ENCODE measurements at regions not wholly inside any gene's neighbourhood (a gene's known extent, or its start where the extent isn't known, plus 50 kb on each side); places are given as distances from the start of the nearest gene placed in this dataset.

DNA sequence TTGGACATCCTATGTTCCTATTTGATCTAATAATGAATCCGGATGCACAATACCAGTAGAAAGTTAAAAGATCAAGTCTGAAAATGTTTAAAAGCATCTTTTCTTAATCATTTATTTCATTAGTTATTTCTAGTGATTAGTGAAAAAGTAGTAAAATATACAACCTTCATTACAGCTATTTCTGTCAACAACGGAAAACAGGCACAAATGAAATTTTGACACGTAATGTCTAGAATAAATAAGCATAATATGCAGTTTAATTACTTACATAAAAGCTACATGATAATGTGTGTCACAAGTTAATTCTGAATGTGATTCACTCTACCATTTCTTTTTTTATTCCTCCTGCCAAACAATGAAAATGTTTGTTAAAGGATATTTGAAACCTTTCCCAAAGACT lies 216.1 kb downstream of the MYCN start:
- Histone ChIP-seq H3K27me3 (ENCODE audit: control insufficient read depth in 1 of 2, insufficient read depth in 2 of 2, low read length in 2 of 2) (no peaks in the 10 kb centered on the region), H3K9me3 (ENCODE audit: control insufficient read depth in 1 of 2, insufficient read depth in 1 of 2, low read length in 2 of 2) (peaks cover 0 to 3% of the 10 kb centered on the region in 2 experiments), H3K27ac (ENCODE audit: low read depth in 1 of 2, low read length in 2 of 2) (no peak overlapping the region), H3K4me1 (ENCODE audit: insufficient read depth, low read length) (no peaks in the 10 kb centered on the region), H3K36me3 (ENCODE audit: insufficient read depth, low read length) (no peaks in the 10 kb centered on the region), H3K4me3 (ENCODE audit: low read length) (no peak overlapping the region)
- intact Hi-C loops (cut with DNase I, micrococcal nuclease), result no loop called here
- ATAC-seq (ENCODE audit: poor library complexity), result no peak
- Mint-ChIP-seq H3K36me3 (ENCODE audit: low read depth) (no peaks in the 10 kb centered on the region), H3K4me1 (ENCODE audit: low read depth) (no peaks in the 10 kb centered on the region), H3K27me3 (peaks cover 20% of the 10 kb centered on the region), H3K27ac (no peak overlapping the region), H3K9me3 (no peaks in the 10 kb centered on the region), H3K4me3 (no peak overlapping the region)
- ChIA-PET CTCF (no interaction called here), POLR2A (no interaction called here)
- DNase-seq, result no peak
- TF ChIP-seq, protein P1, sequence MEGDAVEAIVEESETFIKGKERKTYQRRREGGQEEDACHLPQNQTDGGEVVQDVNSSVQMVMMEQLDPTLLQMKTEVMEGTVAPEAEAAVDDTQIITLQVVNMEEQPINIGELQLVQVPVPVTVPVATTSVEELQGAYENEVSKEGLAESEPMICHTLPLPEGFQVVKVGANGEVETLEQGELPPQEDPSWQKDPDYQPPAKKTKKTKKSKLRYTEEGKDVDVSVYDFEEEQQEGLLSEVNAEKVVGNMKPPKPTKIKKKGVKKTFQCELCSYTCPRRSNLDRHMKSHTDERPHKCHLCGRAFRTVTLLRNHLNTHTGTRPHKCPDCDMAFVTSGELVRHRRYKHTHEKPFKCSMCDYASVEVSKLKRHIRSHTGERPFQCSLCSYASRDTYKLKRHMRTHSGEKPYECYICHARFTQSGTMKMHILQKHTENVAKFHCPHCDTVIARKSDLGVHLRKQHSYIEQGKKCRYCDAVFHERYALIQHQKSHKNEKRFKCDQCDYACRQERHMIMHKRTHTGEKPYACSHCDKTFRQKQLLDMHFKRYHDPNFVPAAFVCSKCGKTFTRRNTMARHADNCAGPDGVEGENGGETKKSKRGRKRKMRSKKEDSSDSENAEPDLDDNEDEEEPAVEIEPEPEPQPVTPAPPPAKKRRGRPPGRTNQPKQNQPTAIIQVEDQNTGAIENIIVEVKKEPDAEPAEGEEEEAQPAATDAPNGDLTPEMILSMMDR (IDR thresholded peaks at IDR 0.05), result no peak

DNA sequence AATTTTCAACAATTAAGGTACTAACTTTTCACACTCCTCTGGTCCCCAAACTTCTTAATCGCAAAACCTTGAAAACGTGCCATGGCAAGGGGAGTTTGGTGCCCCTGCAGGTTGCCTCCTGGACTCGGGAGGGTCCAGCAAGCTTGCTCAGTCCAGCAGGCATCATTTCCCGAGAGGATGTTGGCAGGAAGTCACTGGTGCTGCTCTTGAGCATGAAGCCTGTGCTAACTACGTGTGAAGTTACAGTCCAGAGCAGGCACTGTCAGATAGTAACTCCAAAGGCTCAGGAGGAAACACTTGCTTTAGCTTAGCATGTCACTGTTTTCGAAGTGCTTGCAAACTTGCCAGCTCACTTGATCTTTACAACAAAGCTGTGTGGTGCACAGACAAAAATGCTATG lies 215.4 kb downstream of the MYCN start:
- intact Hi-C loops (cut with DNase I, micrococcal nuclease), result no loop called here

DNA sequence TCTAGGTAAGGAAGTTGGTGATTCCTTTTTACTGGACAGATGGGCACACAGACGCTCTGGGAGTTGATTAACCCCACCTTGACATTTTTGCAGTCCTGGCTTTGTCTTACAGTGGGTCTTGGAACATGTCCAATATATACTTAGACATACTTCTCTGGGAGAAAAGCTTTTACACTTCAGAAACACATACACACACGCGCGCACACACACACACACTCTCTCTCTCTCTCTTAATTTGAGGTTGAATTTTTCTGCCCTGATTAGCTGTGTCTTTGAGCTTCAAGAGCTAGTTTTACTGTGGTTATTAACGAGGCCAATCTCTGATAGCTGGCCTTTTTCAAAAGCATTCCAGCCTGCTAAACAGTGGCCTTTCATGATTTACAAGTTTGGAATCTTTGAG lies 215.0 kb downstream of the MYCN start:
- no peak for ATAC-seq (ENCODE audit: poor library complexity)
- H3K36me3 ChIP-seq (ENCODE audit: insufficient read depth, low read length), result no peaks in the 10 kb centered on the region

More for the DNA sequence above, 215.4 kb downstream of the MYCN start:
- Mint-ChIP-seq H3K9me3 (no peaks in the 10 kb centered on the region), H3K36me3 (ENCODE audit: low read depth) (no peaks in the 10 kb centered on the region), H3K4me3 (no peak overlapping the region), H3K4me1 (ENCODE audit: low read depth) (no peaks in the 10 kb centered on the region), H3K27ac (no peak overlapping the region), H3K27me3 (peaks cover 26% of the 10 kb centered on the region)
- no peaks in the 10 kb centered on the region for H3K27me3 ChIP-seq (ENCODE audit: control insufficient read depth in 1 of 2, insufficient read depth in 2 of 2, low read length in 2 of 2)
- POLR2A ChIA-PET, result no interaction called here
- H3K27ac ChIP-seq (ENCODE audit: low read depth in 1 of 2, low read length in 2 of 2), result no peak overlapping the region
- ATAC-seq (ENCODE audit: poor library complexity) (no peak), DNase-seq (no peak)
- no peak overlapping the region for H3K4me3 ChIP-seq (ENCODE audit: low read length)
- H3K4me1 ChIP-seq (ENCODE audit: insufficient read depth, low read length), result no peaks in the 10 kb centered on the region
- CTCF ChIA-PET, result no interaction called here
- H3K9me3 ChIP-seq (ENCODE audit: control insufficient read depth in 1 of 2, insufficient read depth in 1 of 2, low read length in 2 of 2), result peaks cover 0 to 3% of the 10 kb centered on the region in 2 experiments
- TF ChIP-seq, protein P1 (IDR thresholded peaks at IDR 0.05), result no peak
- H3K36me3 ChIP-seq (ENCODE audit: insufficient read depth, low read length), result no peaks in the 10 kb centered on the region

More for the DNA sequence above, 215.0 kb downstream of the MYCN start:
- Mint-ChIP-seq H3K4me3 (no peak overlapping the region), H3K9me3 (no peaks in the 10 kb centered on the region), H3K4me1 (ENCODE audit: low read depth) (no peaks in the 10 kb centered on the region), H3K27ac (no peak overlapping the region), H3K36me3 (ENCODE audit: low read depth) (no peaks in the 10 kb centered on the region), H3K27me3 (peaks cover 26% of the 10 kb centered on the region)
- TF ChIP-seq, protein P1 (IDR thresholded peaks at IDR 0.05), result no peak
- no peak for DNase-seq
- POLR2A ChIA-PET, result no interaction called here
- no peaks in the 10 kb centered on the region for H3K4me1 ChIP-seq (ENCODE audit: insufficient read depth, low read length)
- no peaks in the 10 kb centered on the region for H3K27me3 ChIP-seq (ENCODE audit: control insufficient read depth in 1 of 2, insufficient read depth in 2 of 2, low read length in 2 of 2)
- intact Hi-C loops (cut with DNase I, micrococcal nuclease), result no loop called here
- H3K4me3 ChIP-seq (ENCODE audit: low read length), result no peak overlapping the region
- peaks cover 0 to 3% of the 10 kb centered on the region in 2 experiments for H3K9me3 ChIP-seq (ENCODE audit: control insufficient read depth in 1 of 2, insufficient read depth in 1 of 2, low read length in 2 of 2)
- CTCF ChIA-PET, result no interaction called here
- H3K27ac ChIP-seq (ENCODE audit: low read depth in 1 of 2, low read length in 2 of 2), result no peak overlapping the region
